Tibial nerve (tissue), 4 donors: ENCODE measurements at regions not wholly inside any gene's neighbourhood (a gene's known extent, or its start where the extent isn't known, plus 50 kb on each side); places are given as distances from the start of the nearest gene placed in this dataset.

Experiments
- CTCF ChIP-seq, 5 experiments: fragments of 200-600 bp in 3 of 5; fragments of 450-650 bp in 2 of 5; sonication (generic) in 3 of 5; IDR thresholded peaks; one replicate each; pipeline ENCODE4 v1.5.1; 2016 to 2019; ENCODE audit warnings: antibody characterized with exemption in 5 of 5, mild to moderate bottlenecking in 3 of 5, moderate library complexity in 2 of 5
- EP300 ChIP-seq, 2 donors: sonication (generic); formaldehyde crosslinking; IDR thresholded peaks; one replicate each; pipeline ENCODE4 v1.6.1; 2017; ENCODE audit warnings: antibody characterized with exemption in 2 of 2, mild to moderate bottlenecking in 1 of 2
- POLR2A ChIP-seq, 2 donors: fragments of 450-650 bp; IDR thresholded peaks; one replicate each; pipeline ENCODE4 v1.6.1; 2017; ENCODE audit warnings: antibody characterized with exemption in 2 of 2, mild to moderate bottlenecking in 2 of 2, moderate library complexity in 2 of 2

- no peak for TF ChIP-seq CTCF (IDR thresholded peaks at IDR 0.05)
- no peak for TF ChIP-seq POLR2A (IDR thresholded peaks at IDR 0.05)
- TF ChIP-seq EP300 (IDR thresholded peaks at IDR 0.05), result no peak
These were observed 86.3 kb upstream of the FAM136A start for GRCh38 chr2:70388128-70388527.
